ENCODE measurements at regions not wholly inside any gene's neighbourhood (a gene's known extent, or its start where the extent isn't known, plus 50 kb on each side); places are given as distances from the start of the nearest gene placed in this dataset.

DNA sequence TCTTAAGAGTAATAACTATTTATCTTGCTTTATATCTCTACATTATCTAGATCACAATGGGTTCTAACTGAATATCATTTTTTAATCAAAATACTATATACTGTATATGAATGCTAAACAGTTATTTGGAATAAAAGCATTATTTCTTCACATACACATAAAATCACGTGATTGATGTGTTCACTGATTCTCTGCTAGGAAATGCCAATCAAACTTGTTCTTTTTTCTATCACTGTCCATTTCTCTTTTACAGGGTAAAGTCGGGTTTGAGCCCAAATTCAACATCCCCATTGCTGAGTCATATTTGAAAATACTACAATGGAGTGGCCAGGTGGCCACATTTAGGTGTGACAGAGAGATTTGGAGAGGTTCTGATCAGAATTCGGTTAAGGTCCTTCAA is 1114.0 kb upstream of the PIK3C3 start (continued):
- TF ChIP-seq GTF2F1 (IDR thresholded peaks at IDR 0.05; ENCODE audit: borderline replicate concordance, low read depth, low read length): no peak
- no peak for TF ChIP-seq POLR2AphosphoS5 (IDR thresholded peaks at IDR 0.05; ENCODE audit: low read depth, low read length)
- no peak for TF ChIP-seq EP300 (IDR thresholded peaks at IDR 0.05; ENCODE audit: borderline replicate concordance in 1 of 2, low read depth in 2 of 2, low read length in 2 of 2)
- TF ChIP-seq HDAC6 (IDR thresholded peaks at IDR 0.05; ENCODE audit: low read depth, low read length): no peak
- TF ChIP-seq SP1 (IDR thresholded peaks at IDR 0.05; ENCODE audit: low read depth, low read length): no peak

Measured in H1 (cell line).